ENCODE measurements at regions not wholly inside any gene's neighbourhood (a gene's known extent, or its start where the extent isn't known, plus 50 kb on each side); places are given as distances from the start of the nearest gene placed in this dataset.

DNA sequence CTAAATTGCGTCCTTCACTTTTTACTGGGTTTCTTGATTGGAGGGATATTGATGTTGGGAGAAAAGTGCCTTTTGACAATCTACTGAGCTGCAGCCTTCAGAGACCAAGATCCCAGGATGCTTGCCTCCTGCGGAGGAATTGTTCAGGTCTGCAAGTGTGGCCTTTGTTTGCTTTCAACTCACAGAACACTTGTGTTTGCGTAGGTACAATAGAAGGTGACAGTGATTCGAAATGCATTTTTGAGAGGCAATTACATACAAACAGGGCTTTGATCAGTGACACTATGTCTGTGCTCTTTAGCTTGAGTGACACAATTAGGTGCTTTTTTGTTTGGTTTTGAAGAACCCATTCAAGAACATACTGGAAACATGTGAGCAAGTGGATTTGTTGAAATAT is 600.6 kb downstream of the QKI start:
- Histone ChIP-seq H3K36me3 (ENCODE audit: control insufficient read depth, insufficient read depth, low read length) (no peaks in the 10 kb centered on the region), H3K9me1 (ENCODE audit: insufficient read depth, low read length) (no peaks in the 10 kb centered on the region), H4K20me1 (ENCODE audit: insufficient read depth, low read length) (no peaks in the 10 kb centered on the region), H3K56ac (ENCODE audit: extremely low read depth, insufficient read depth, low read length) (no peak overlapping the region), H3K27ac (ENCODE audit: insufficient read depth, low read length) (no peak overlapping the region), H3K14ac (replicated peaks; ENCODE audit: low read depth, low read length) (no peak overlapping the region), H4K91ac (ENCODE audit: insufficient read depth, low read depth, low read length) (no peak overlapping the region), H2BK120ac (ENCODE audit: low read depth, low read length) (no peak overlapping the region), H3K4me1 (ENCODE audit: control insufficient read depth, insufficient read depth, low read length) (no peaks in the 10 kb centered on the region), H2AK5ac (ENCODE audit: low read depth, low read length) (no peak overlapping the region), H3K4ac (ENCODE audit: low read depth, low read length) (no peak overlapping the region), H3K27me3 (ENCODE audit: control insufficient read depth, insufficient read depth, low read length) (no peaks in the 10 kb centered on the region), H2BK5ac (ENCODE audit: low read depth, low read length, poor library complexity, severe bottlenecking) (no peak overlapping the region), H2AK9ac (replicated peaks; ENCODE audit: low read depth, low read length, poor library complexity) (no peak overlapping the region), H3K4me2 (ENCODE audit: low read depth, low read length) (no peak overlapping the region), H3K9ac (ENCODE audit: low read depth, low read length) (no peak overlapping the region), H3K4me3 (ENCODE audit: insufficient read depth, low read depth, low read length) (no peak overlapping the region), H3K23ac (ENCODE audit: low read depth, low read length) (no peak overlapping the region), H2BK15ac (ENCODE audit: low read depth, low read length) (no peak overlapping the region), H3K9me3 (ENCODE audit: control insufficient read depth, insufficient read depth, low read length) (peaks cover 15% of the 10 kb centered on the region), H2AFZ (replicated peaks; ENCODE audit: low read length, poor library complexity) (no peak overlapping the region), H3K18ac (ENCODE audit: low read depth, low read length) (no peak overlapping the region), H4K8ac (ENCODE audit: low read depth in 2 of 2, low read length in 2 of 2) (no peak overlapping the region), H3K79me1 (ENCODE audit: low read depth in 1 of 2, low read length in 2 of 2) (no peaks in the 10 kb centered on the region), H4K5ac (ENCODE audit: low read depth, low read length) (no peak overlapping the region), H2BK20ac (ENCODE audit: low read depth, low read length) (no peak overlapping the region)
- intact Hi-C loops (cut with micrococcal nuclease) = no loop called here
- WGBS, 2 experiments (ENCODE audit: extremely low coverage in 2 of 2, insufficient read length in 1 of 2) = no CpG with 5 or more reads among the region's 4 CpGs
- DNase-seq (no peak), ATAC-seq (ENCODE audit: low read depth) (no peak)
- POLR2A ChIA-PET (ENCODE audit: unreplicated experiment) = no interaction called here
- BruUV-seq (replicated peaks) = no TSS peak
- no peak for TF ChIP-seq MAFK (IDR thresholded peaks at IDR 0.05; ENCODE audit: low read depth, low read length)
- no peak for TF ChIP-seq SMC3 (IDR thresholded peaks at IDR 0.05; ENCODE audit: low read depth, low read length)
- no peak for TF ChIP-seq CEBPB (IDR thresholded peaks at IDR 0.05; ENCODE audit: low read depth, low read length)
- no peak for TF ChIP-seq MAZ (IDR thresholded peaks at IDR 0.05; ENCODE audit: borderline replicate concordance, low read depth, low read length)
- TF ChIP-seq, protein P1, sequence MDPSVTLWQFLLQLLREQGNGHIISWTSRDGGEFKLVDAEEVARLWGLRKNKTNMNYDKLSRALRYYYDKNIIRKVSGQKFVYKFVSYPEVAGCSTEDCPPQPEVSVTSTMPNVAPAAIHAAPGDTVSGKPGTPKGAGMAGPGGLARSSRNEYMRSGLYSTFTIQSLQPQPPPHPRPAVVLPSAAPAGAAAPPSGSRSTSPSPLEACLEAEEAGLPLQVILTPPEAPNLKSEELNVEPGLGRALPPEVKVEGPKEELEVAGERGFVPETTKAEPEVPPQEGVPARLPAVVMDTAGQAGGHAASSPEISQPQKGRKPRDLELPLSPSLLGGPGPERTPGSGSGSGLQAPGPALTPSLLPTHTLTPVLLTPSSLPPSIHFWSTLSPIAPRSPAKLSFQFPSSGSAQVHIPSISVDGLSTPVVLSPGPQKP (IDR thresholded peaks at IDR 0.05; ENCODE audit: borderline replicate concordance, low read depth, low read length) = no peak
- TF ChIP-seq POLR2A (IDR thresholded peaks at IDR 0.05; ENCODE audit: low read depth, low read length) = no peak
- TF ChIP-seq, protein P2, sequence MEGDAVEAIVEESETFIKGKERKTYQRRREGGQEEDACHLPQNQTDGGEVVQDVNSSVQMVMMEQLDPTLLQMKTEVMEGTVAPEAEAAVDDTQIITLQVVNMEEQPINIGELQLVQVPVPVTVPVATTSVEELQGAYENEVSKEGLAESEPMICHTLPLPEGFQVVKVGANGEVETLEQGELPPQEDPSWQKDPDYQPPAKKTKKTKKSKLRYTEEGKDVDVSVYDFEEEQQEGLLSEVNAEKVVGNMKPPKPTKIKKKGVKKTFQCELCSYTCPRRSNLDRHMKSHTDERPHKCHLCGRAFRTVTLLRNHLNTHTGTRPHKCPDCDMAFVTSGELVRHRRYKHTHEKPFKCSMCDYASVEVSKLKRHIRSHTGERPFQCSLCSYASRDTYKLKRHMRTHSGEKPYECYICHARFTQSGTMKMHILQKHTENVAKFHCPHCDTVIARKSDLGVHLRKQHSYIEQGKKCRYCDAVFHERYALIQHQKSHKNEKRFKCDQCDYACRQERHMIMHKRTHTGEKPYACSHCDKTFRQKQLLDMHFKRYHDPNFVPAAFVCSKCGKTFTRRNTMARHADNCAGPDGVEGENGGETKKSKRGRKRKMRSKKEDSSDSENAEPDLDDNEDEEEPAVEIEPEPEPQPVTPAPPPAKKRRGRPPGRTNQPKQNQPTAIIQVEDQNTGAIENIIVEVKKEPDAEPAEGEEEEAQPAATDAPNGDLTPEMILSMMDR (conservative IDR thresholded peaks at IDR 0.05; ENCODE audit: low read depth, low read length) = no peak
- no peak for TF ChIP-seq MXI1 (IDR thresholded peaks at IDR 0.05; ENCODE audit: borderline replicate concordance, low read depth, low read length)
- TF ChIP-seq RAD21 (IDR thresholded peaks at IDR 0.05; ENCODE audit: low read length) = no peak
- no peak for TF ChIP-seq RCOR1 (IDR thresholded peaks at IDR 0.05; ENCODE audit: insufficient replicate concordance, low read length)
- no peak for TF ChIP-seq BHLHE40 (IDR thresholded peaks at IDR 0.05; ENCODE audit: low read depth, low read length)
- CTCF ChIA-PET = no interaction called here
- dilution Hi-C loops (cut with HindIII; ENCODE audit: low sequenced_read_pairs, unreplicated experiment) = no loop called here
- in situ Hi-C loops (cut with MboI; ENCODE audit: low sequenced_read_pairs) = no loop called here

All from IMR-90 (cell line).